CD4-positive, alpha-beta T cell (primary cell): ENCODE measurements at regions not wholly inside any gene's neighbourhood (a gene's known extent, or its start where the extent isn't known, plus 50 kb on each side); places are given as distances from the start of the nearest gene placed in this dataset.

Source experiments
- ATAC-seq: fragments of 200-7000 bp; cut with Tn5 transposase; one replicate; pipeline ENCODE4 v1.10.0; 2022; ENCODE audit warnings: mild to moderate bottlenecking; ENCODE audit not compliant: poor library complexity
- CTCF ChIA-PET: fragments of 350-600 bp; sonication (Branson Sonifier 250); formaldehyde crosslinking; loops from one replicate; lab custom pipeline; 2021; ENCODE audit warnings: antibody characterized with exemption, inconsistent platforms; lab: Charles Lee
- POLR2A ChIA-PET: fragments of 350-600 bp; sonication (Branson Sonifier 250); formaldehyde crosslinking; loops from one replicate; lab custom pipeline; 2021; ENCODE audit warnings: antibody characterized with exemption, inconsistent platforms; lab: Charles Lee
- DNase-seq, 14 experiments: peaks; one replicate each; pipeline ENCODE4 v3.0.0-alpha.2; 2013 to 2020; ENCODE audit warnings: mixed read lengths in 2 of 14
- H3K27ac ChIP-seq, 2 donors: one replicate each; pipeline versions ENCODE4 v1.5.1 to v1.7.0; 2013; ENCODE audit warnings: low read length in 2 of 2, low read depth in 1 of 2, mild to moderate bottlenecking in 1 of 2
- H3K27me3 ChIP-seq, 2 experiments: 1 replicate in 1 of 2; 2 replicates in 1 of 2; pipeline versions ENCODE4 v1.6.1 to v1.7.0; 2013; ENCODE audit warnings: low read length in 2 of 2, control low read depth in 1 of 2, mild to moderate bottlenecking in 1 of 2, moderate library complexity in 1 of 2; ENCODE audit not compliant: insufficient read depth in 2 of 2, control insufficient read depth in 1 of 2
- H3K36me3 ChIP-seq: one replicate; pipeline ENCODE4 v1.6.1; 2013; ENCODE audit warnings: low read length, control low read depth; ENCODE audit not compliant: insufficient read depth
- H3K4me1 ChIP-seq: one replicate; pipeline ENCODE4 v1.6.1; 2013; ENCODE audit warnings: low read length, control low read depth; ENCODE audit not compliant: insufficient read depth
- H3K4me3 ChIP-seq: one replicate; pipeline ENCODE4 v1.5.1; 2013; ENCODE audit warnings: mild to moderate bottlenecking, low read length, moderate library complexity
- H3K9me3 ChIP-seq, 2 experiments: 1 replicate in 1 of 2; 2 replicates in 1 of 2; pipeline versions ENCODE4 v1.6.1 to v1.7.0; 2013; ENCODE audit warnings: low read length in 2 of 2, mild to moderate bottlenecking in 2 of 2, control low read depth in 1 of 2, moderate library complexity in 1 of 2; ENCODE audit not compliant: control insufficient read depth in 1 of 2, insufficient read depth in 1 of 2
- H3K27ac Mint-ChIP-seq: one replicate; pipeline ENCODE4 v1.8.0; 2020; ENCODE audit warnings: mixed read lengths
- H3K27me3 Mint-ChIP-seq: one replicate; pipeline ENCODE4 v1.8.0; 2021; ENCODE audit warnings: mixed read lengths
- H3K36me3 Mint-ChIP-seq: one replicate; pipeline ENCODE4 v1.8.0; 2021; ENCODE audit warnings: low read depth, mixed read lengths
- H3K4me1 Mint-ChIP-seq: one replicate; pipeline ENCODE4 v1.8.0; 2021; ENCODE audit warnings: low read depth, mixed read lengths
- H3K4me3 Mint-ChIP-seq: one replicate; pipeline ENCODE4 v1.8.0; 2020; ENCODE audit warnings: mild to moderate bottlenecking, mixed read lengths
- H3K9me3 Mint-ChIP-seq: one replicate; pipeline ENCODE4 v1.8.0; 2020; ENCODE audit warnings: mixed read lengths
- CTCF ChIP-seq: fragments of 200-600 bp; IDR thresholded peaks from one replicate; pipeline ENCODE4 v1.8.0; 2022; ENCODE audit warnings: antibody characterized with exemption, mild to moderate bottlenecking
- intact Hi-C, 2 experiments: fragments of 100-400 bp; cut with DNase I in 1 of 2; cut with micrococcal nuclease in 1 of 2; formaldehyde crosslinking; loops; one replicate each; pipeline versions ENCODE4 v1.15.1 to v1.9.0; 2023 to 2025; cut with DNase I, micrococcal nuclease

- Mint-ChIP-seq H3K27ac (no peak overlapping the region), H3K4me1 (peaks cover 9% of the 10 kb centered on the region), H3K4me3 (no peak overlapping the region), H3K36me3 (no peaks in the 10 kb centered on the region), H3K9me3 (no peaks in the 10 kb centered on the region), H3K27me3 (no peaks in the 10 kb centered on the region)
- Histone ChIP-seq H3K27me3 (no peaks in the 10 kb centered on the region), H3K27ac (no peak overlapping the region), H3K9me3 (peaks cover 0 to 7% of the 10 kb centered on the region in 2 experiments), H3K4me3 (no peak overlapping the region), H3K4me1 (no peaks in the 10 kb centered on the region), H3K36me3 (no peaks in the 10 kb centered on the region)
- no peak for TF ChIP-seq CTCF
- CTCF ChIA-PET = no interaction called here
- DNase-seq (no peak), ATAC-seq (no peak)
- POLR2A ChIA-PET = no interaction called here
- intact Hi-C loops = no loop called here
Measured at GRCh38 chr12:126346087-126346486, 1280.9 kb downstream of the AACS start.

- TF ChIP-seq CTCF = no peak
- no peaks in the 10 kb centered on the region for H3K4me1 ChIP-seq
- no peak for DNase-seq
- no peaks in the 10 kb centered on the region for H3K27me3 Mint-ChIP-seq
- H3K9me3 Mint-ChIP-seq = no peaks in the 10 kb centered on the region
- no peak overlapping the region for H3K4me3 Mint-ChIP-seq
- no peak overlapping the region for H3K4me3 ChIP-seq
- ChIA-PET CTCF (no interaction called here), POLR2A (no interaction called here)
- H3K36me3 ChIP-seq = no peaks in the 10 kb centered on the region
- H3K27ac ChIP-seq = no peak overlapping the region
- ATAC-seq = no peak
- H3K9me3 ChIP-seq = peaks cover 0 to 16% of the 10 kb centered on the region in 2 experiments
- intact Hi-C loops = no loop called here
- no peaks in the 10 kb centered on the region for H3K36me3 Mint-ChIP-seq
- peaks cover 9% of the 10 kb centered on the region for H3K4me1 Mint-ChIP-seq
- no peaks in the 10 kb centered on the region for H3K27me3 ChIP-seq
- H3K27ac Mint-ChIP-seq = no peak overlapping the region
Measured at GRCh38 chr12:126347421-126347820, 1282.2 kb downstream of the AACS start.

GRCh38 chr12:126349383-126349782 is 1284.1 kb downstream of the AACS start:
- no peak for TF ChIP-seq CTCF
- H3K4me3 Mint-ChIP-seq = no peak overlapping the region
- H3K27ac ChIP-seq = no peak overlapping the region
- H3K27me3 ChIP-seq = no peaks in the 10 kb centered on the region
- no peaks in the 10 kb centered on the region for H3K36me3 Mint-ChIP-seq
- no peak overlapping the region for H3K4me3 ChIP-seq
- no peaks in the 10 kb centered on the region for H3K36me3 ChIP-seq
- intact Hi-C loops = no loop called here
- H3K9me3 Mint-ChIP-seq = no peaks in the 10 kb centered on the region
- no peaks in the 10 kb centered on the region for H3K4me1 ChIP-seq
- ChIA-PET CTCF (no interaction called here), POLR2A (interaction anchor here (1.0 kb wide), 1 partner anchor 35 kb away, joined by 3 read pairs; no protein-coding TSS in a partner anchor)
- no peak for DNase-seq
- H3K4me1 Mint-ChIP-seq = peaks cover 16% of the 10 kb centered on the region
- no peaks in the 10 kb centered on the region for H3K27me3 Mint-ChIP-seq
- H3K27ac Mint-ChIP-seq = no peak overlapping the region
- no peak for ATAC-seq
- H3K9me3 ChIP-seq = peaks cover 0 to 22% of the 10 kb centered on the region in 2 experiments
